GM19438 (cell line): ENCODE measurements at regions not wholly inside any gene's neighbourhood (a gene's known extent, or its start where the extent isn't known, plus 50 kb on each side); places are given as distances from the start of the nearest gene placed in this dataset.

Experiments used
- ATAC-seq: cut with Tn5 transposase; IDR thresholded peaks from one replicate; pipeline ENCODE4 v1.9.1; 2021; ENCODE audit warnings: low read depth; ENCODE audit not compliant: unreplicated experiment

- ATAC-seq: no peak
These were observed 914.5 kb downstream of the METTL15 start for GRCh38 chr11:29022676-29023075.

- no peak for ATAC-seq
These were observed 911.9 kb downstream of the METTL15 start for GRCh38 chr11:29019960-29020683.

GRCh38 chr11:29018631-29019030 is 910.4 kb downstream of the METTL15 start:
- ATAC-seq: no peak

GRCh38 chr11:29017941-29018340 is 909.8 kb downstream of the METTL15 start:
- no peak for ATAC-seq

- no peak for ATAC-seq
These were observed 904.3 kb downstream of the METTL15 start for GRCh38 chr11:29012507-29012906.

GRCh38 chr11:29009426-29009825 is 901.2 kb downstream of the METTL15 start:
- no peak for ATAC-seq

GRCh38 chr11:29008481-29008880 is 900.3 kb downstream of the METTL15 start:
- no peak for ATAC-seq

- no peak for ATAC-seq
These were observed 898.5 kb downstream of the METTL15 start for GRCh38 chr11:29006668-29007067.

GRCh38 chr11:29005401-29005980 is 897.3 kb downstream of the METTL15 start:
- ATAC-seq: no peak

GRCh38 chr11:29002816-29003215 is 894.6 kb downstream of the METTL15 start:
- no peak for ATAC-seq

- no peak for ATAC-seq
These were observed 891.4 kb downstream of the METTL15 start for GRCh38 chr11:28999620-29000019.

- ATAC-seq: no peak
These were observed 884.8 kb downstream of the METTL15 start for GRCh38 chr11:28992996-28993395.

GRCh38 chr11:28984231-28984630 is 876.0 kb downstream of the METTL15 start:
- no peak for ATAC-seq

GRCh38 chr11:28983780-28984179 is 875.6 kb downstream of the METTL15 start:
- ATAC-seq: no peak

GRCh38 chr11:28981381-28981780 is 873.2 kb downstream of the METTL15 start:
- no peak for ATAC-seq

- no peak for ATAC-seq
These were observed 868.6 kb downstream of the METTL15 start for GRCh38 chr11:28976801-28977145.

GRCh38 chr11:28976012-28976800 is 868.0 kb downstream of the METTL15 start:
- ATAC-seq: no peak

- no peak for ATAC-seq
These were observed 861.6 kb downstream of the METTL15 start for GRCh38 chr11:28969832-28970231.

GRCh38 chr11:28966951-28967350 is 858.8 kb downstream of the METTL15 start:
- ATAC-seq: no peak

GRCh38 chr11:28965819-28966218 is 857.6 kb downstream of the METTL15 start:
- no peak for ATAC-seq

GRCh38 chr11:28964811-28965210 is 856.6 kb downstream of the METTL15 start:
- no peak for ATAC-seq

- no peak for ATAC-seq
These were observed 855.0 kb downstream of the METTL15 start for GRCh38 chr11:28963187-28963586.
